B cell (primary cell): ENCODE measurements at regions not wholly inside any gene's neighbourhood (a gene's known extent, or its start where the extent isn't known, plus 50 kb on each side); places are given as distances from the start of the nearest gene placed in this dataset.

Experiments
- EZH2 ChIP-seq: IDR thresholded peaks from 2 replicates; pipeline ENCODE4 v1.6.1; 2012; ENCODE audit warnings: borderline replicate concordance, low read depth, mild to moderate bottlenecking, moderate library complexity, low read length; ENCODE audit not compliant: insufficient read depth, poor library complexity, severe bottlenecking
- TF ChIP-seq, protein P1 (sequence below): fragments of 200-600 bp; IDR thresholded peaks from one replicate; pipeline ENCODE4 v1.8.0; 2022; ENCODE audit warnings: antibody characterized with exemption, mild to moderate bottlenecking

DNA sequence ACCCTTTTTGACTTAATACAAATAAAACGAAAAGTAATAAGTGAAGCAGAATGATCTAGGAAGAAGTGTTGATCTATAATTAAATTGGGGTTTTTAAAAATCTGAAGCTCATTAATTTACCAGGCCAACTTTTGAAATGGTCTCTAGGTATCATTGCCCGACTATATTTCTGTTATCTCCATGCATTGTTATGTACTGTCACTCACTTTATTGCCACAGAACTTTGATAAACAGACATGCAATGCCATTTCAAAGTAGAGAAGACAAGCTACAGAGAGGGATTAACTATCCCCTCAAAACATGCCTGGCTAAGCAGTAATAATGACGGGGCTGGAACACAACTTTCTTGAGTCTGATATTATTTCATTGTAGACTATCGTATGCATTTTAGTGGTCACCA, 147.6 kb upstream of the ITGA4 start:
- TF ChIP-seq, protein P1, sequence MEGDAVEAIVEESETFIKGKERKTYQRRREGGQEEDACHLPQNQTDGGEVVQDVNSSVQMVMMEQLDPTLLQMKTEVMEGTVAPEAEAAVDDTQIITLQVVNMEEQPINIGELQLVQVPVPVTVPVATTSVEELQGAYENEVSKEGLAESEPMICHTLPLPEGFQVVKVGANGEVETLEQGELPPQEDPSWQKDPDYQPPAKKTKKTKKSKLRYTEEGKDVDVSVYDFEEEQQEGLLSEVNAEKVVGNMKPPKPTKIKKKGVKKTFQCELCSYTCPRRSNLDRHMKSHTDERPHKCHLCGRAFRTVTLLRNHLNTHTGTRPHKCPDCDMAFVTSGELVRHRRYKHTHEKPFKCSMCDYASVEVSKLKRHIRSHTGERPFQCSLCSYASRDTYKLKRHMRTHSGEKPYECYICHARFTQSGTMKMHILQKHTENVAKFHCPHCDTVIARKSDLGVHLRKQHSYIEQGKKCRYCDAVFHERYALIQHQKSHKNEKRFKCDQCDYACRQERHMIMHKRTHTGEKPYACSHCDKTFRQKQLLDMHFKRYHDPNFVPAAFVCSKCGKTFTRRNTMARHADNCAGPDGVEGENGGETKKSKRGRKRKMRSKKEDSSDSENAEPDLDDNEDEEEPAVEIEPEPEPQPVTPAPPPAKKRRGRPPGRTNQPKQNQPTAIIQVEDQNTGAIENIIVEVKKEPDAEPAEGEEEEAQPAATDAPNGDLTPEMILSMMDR, result no peak
- no peak for TF ChIP-seq EZH2
